OCI-LY1 (cell line): ENCODE measurements at regions not wholly inside any gene's neighbourhood (a gene's known extent, or its start where the extent isn't known, plus 50 kb on each side); places are given as distances from the start of the nearest gene placed in this dataset.

ENCODE experiments used
- H2AFZ ChIP-seq: fragments of 200-600 bp; sonication (generic), shearing (Covaris generic); 2 replicates; pipeline ENCODE4 v1.6.0; 2014; ENCODE audit warnings: antibody characterized with exemption, mild to moderate bottlenecking, low read length
- H3F3A ChIP-seq: fragments of 200-600 bp; sonication (generic), shearing (Covaris generic); 2 replicates; pipeline ENCODE4 v1.6.0; 2014; ENCODE audit warnings: mild to moderate bottlenecking, antibody characterized with exemption, low read length, moderate library complexity; ENCODE audit not compliant: insufficient read depth
- H3K27ac ChIP-seq: fragments of 200-600 bp; sonication (generic); 2 replicates; pipeline ENCODE4 v1.5.1; 2014; ENCODE audit warnings: low read length, mixed run types, mild to moderate bottlenecking, low read depth; ENCODE audit not compliant: poor library complexity, severe bottlenecking
- H3K27me3 ChIP-seq: fragments of 200-600 bp; sonication (generic); 2 replicates; pipeline ENCODE4 v1.6.0; 2014; ENCODE audit warnings: antibody characterized with exemption, mild to moderate bottlenecking, low read length, moderate library complexity; ENCODE audit not compliant: insufficient read depth
- H3K36me3 ChIP-seq: fragments of 200-600 bp; sonication (generic); 2 replicates; pipeline ENCODE4 v1.6.1; 2014; ENCODE audit warnings: mild to moderate bottlenecking, antibody characterized with exemption, low read length, moderate library complexity, mixed read lengths; ENCODE audit not compliant: insufficient read depth
- H3K4me1 ChIP-seq: fragments of 200-600 bp; sonication (generic); 2 replicates; pipeline ENCODE4 v1.5.1; 2014; ENCODE audit warnings: mild to moderate bottlenecking, low read length, moderate library complexity; ENCODE audit not compliant: insufficient read depth, severe bottlenecking
- H3K4me2 ChIP-seq: fragments of 200-600 bp; sonication (generic), shearing (Covaris generic); 2 replicates; pipeline ENCODE4 v1.6.1; 2014; ENCODE audit warnings: low read length
- H3K4me3 ChIP-seq: fragments of 200-600 bp; sonication (generic); 2 replicates; pipeline ENCODE4 v1.5.1; 2014; ENCODE audit warnings: low read length, low read depth, mild to moderate bottlenecking, mixed read lengths; ENCODE audit not compliant: poor library complexity, severe bottlenecking
- H3K79me2 ChIP-seq: fragments of 200-600 bp; shearing (Covaris generic); 2 replicates; pipeline ENCODE4 v1.6.1; 2016; ENCODE audit warnings: mixed run types, low read length, mixed read lengths; ENCODE audit not compliant: insufficient read depth
- H3K9ac ChIP-seq: fragments of 200-600 bp; sonication (generic), shearing (Covaris generic); 2 replicates; pipeline ENCODE4 v1.6.1; 2014; ENCODE audit warnings: mild to moderate bottlenecking, low read length, mixed read lengths
- H3K9me2 ChIP-seq: fragments of 200-600 bp; sonication (generic), shearing (Covaris generic); 2 replicates; pipeline ENCODE4 v1.6.1; 2014; ENCODE audit warnings: low read depth, mild to moderate bottlenecking, low read length, mixed read lengths
- H3K9me3 ChIP-seq: fragments of 200-600 bp; shearing (Covaris generic); 2 replicates; pipeline ENCODE4 v1.6.1; 2014; ENCODE audit warnings: low read length, mixed read lengths
- H4K20me1 ChIP-seq: fragments of 200-600 bp; sonication (generic), shearing (Covaris generic); 2 replicates; pipeline ENCODE4 v1.6.0; 2016; ENCODE audit warnings: mild to moderate bottlenecking, low read length; ENCODE audit not compliant: insufficient read depth
- CTCF ChIP-seq: fragments of 200-600 bp; sonication (generic), shearing (Covaris generic); IDR thresholded peaks from 2 replicates; pipeline ENCODE4 v1.5.1; 2017; ENCODE audit warnings: mild to moderate bottlenecking, antibody characterized with exemption, low read length, moderate library complexity, mixed read lengths
- EZH2 ChIP-seq: fragments of 200-600 bp; sonication (generic), shearing (Covaris generic); IDR thresholded peaks from 2 replicates; pipeline ENCODE4 v1.8.0; 2017; ENCODE audit warnings: borderline replicate concordance, mixed run types, mild to moderate bottlenecking, antibody characterized with exemption, low read length, moderate library complexity, mixed read lengths

- H2AFZ ChIP-seq, result no peak overlapping the region
- no peak overlapping the region for H3K4me2 ChIP-seq
- H3K27ac ChIP-seq, result no peak overlapping the region
These were observed 151.6 kb downstream of the FAT3 start for GRCh38 chr11:92376146-92376599.

GRCh38 chr11:92376680-92377079 is 152.1 kb downstream of the FAT3 start:
- H3K9ac ChIP-seq, result no peak overlapping the region
- no peaks in the 10 kb centered on the region for H4K20me1 ChIP-seq
- no peaks in the 10 kb centered on the region for H3K79me2 ChIP-seq
- H3K9me3 ChIP-seq, result no peaks in the 10 kb centered on the region
- no peaks in the 10 kb centered on the region for H3F3A ChIP-seq
- no peak overlapping the region for H3K4me3 ChIP-seq
- no peak overlapping the region for H3K4me2 ChIP-seq
- no peak overlapping the region for H3K27ac ChIP-seq
- H3K4me1 ChIP-seq, result no peaks in the 10 kb centered on the region
- TF ChIP-seq CTCF, result no peak
- TF ChIP-seq EZH2, result no peak
- H3K27me3 ChIP-seq, result no peaks in the 10 kb centered on the region
- no peaks in the 10 kb centered on the region for H3K36me3 ChIP-seq
- no peaks in the 10 kb centered on the region for H3K9me2 ChIP-seq
- H2AFZ ChIP-seq, result no peak overlapping the region

More at GRCh38 chr11:92376146-92376599, 151.6 kb downstream of the FAT3 start:
- Histone ChIP-seq H3K9ac (no peak overlapping the region), H3K4me1 (no peaks in the 10 kb centered on the region), H4K20me1 (no peaks in the 10 kb centered on the region), H3K9me2 (no peaks in the 10 kb centered on the region), H3K27me3 (no peaks in the 10 kb centered on the region), H3F3A (no peaks in the 10 kb centered on the region), H3K4me3 (no peak overlapping the region), H3K9me3 (no peaks in the 10 kb centered on the region), H3K36me3 (no peaks in the 10 kb centered on the region), H3K79me2 (no peaks in the 10 kb centered on the region)
- TF ChIP-seq EZH2 (no peak), CTCF (no peak)

- H4K20me1 ChIP-seq, result no peaks in the 10 kb centered on the region
- no peaks in the 10 kb centered on the region for H3K9me2 ChIP-seq
- no peaks in the 10 kb centered on the region for H3F3A ChIP-seq
- H3K79me2 ChIP-seq, result no peaks in the 10 kb centered on the region
- H2AFZ ChIP-seq, result no peak overlapping the region
- TF ChIP-seq EZH2 (no peak), CTCF (no peak)
- no peaks in the 10 kb centered on the region for H3K9me3 ChIP-seq
- H3K4me3 ChIP-seq, result no peak overlapping the region
- H3K4me1 ChIP-seq, result no peaks in the 10 kb centered on the region
- H3K36me3 ChIP-seq, result no peaks in the 10 kb centered on the region
- H3K27ac ChIP-seq, result no peak overlapping the region
- no peaks in the 10 kb centered on the region for H3K27me3 ChIP-seq
- H3K9ac ChIP-seq, result no peak overlapping the region
- H3K4me2 ChIP-seq, result no peak overlapping the region
These were observed 156.3 kb downstream of the FAT3 start for GRCh38 chr11:92380882-92381281.
